ENCODE measurements at regions not wholly inside any gene's neighbourhood (a gene's known extent, or its start where the extent isn't known, plus 50 kb on each side); places are given as distances from the start of the nearest gene placed in this dataset.

DNA sequence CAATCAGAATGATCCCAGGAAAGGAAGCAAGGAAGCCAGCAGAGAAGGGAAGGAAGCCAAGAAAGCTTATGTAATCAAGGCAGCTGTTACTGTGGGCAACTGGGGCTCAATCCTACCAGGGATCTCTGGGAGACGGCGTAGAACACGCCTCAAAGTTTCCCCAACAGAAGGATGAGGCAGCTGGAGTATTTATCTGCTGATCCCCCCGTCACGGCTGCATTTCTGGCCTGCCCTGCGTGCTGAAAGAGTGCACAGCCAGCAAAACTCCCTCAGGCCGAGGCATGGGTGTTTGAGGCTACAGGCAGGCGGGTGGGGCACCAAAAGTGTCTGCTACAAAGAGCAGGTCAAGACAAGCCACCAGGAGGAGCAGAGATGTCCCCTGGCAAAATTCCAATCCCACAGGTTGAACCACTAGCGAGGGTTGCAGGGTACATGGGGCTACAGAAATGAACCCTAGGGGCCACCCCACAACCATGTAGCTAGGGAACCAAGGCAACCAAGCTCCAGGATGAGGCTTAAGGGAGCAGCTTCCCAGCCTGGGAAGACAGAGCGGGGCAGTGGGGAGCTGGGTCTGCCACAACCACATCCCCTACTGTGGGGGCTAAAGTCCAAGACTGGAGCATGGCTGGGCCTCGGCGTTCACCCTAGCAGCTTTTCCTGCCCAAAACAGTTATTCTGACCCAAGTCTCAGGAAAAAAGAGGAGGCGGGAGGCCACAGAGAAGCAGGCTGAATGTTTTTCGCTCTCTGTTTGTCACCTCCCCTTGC lies 113.4 kb downstream of the BCOR start:
- Mint-ChIP-seq H3K4me3 (no peak overlapping the region), H3K36me3 (ENCODE audit: low read depth) (no peaks in the 10 kb centered on the region), H3K27me3 (peaks cover 13% of the 10 kb centered on the region), H3K27ac (no peak overlapping the region), H3K9me3 (no peaks in the 10 kb centered on the region), H3K4me1 (ENCODE audit: low read depth) (peaks cover 5% of the 10 kb centered on the region)
- intact Hi-C loops (cut with micrococcal nuclease) = no loop called here

DNA sequence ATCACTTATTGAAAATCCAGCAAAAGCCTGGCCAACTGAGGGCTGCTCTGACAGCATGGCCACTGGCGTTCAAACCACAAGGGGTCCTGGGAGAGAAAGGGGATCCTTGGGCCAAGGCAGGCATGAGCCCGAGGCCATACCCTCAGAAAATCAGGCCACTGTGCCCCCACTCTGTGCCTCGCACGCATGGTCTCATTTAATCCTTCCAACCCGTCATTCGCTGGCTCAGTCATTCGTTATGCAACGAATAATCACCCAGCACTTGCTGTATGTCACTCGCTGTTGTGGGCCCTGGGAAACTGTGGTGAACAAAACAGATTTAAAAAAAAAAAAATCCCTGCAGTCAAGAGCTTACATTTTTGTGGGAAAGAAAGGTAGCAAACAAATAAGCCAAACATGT lies 112.7 kb downstream of the BCOR start:
- Mint-ChIP-seq H3K9me3 (no peaks in the 10 kb centered on the region), H3K4me1 (ENCODE audit: low read depth) (peaks cover 5% of the 10 kb centered on the region), H3K36me3 (ENCODE audit: low read depth) (no peaks in the 10 kb centered on the region), H3K27ac (no peak overlapping the region), H3K27me3 (peaks cover 13% of the 10 kb centered on the region), H3K4me3 (no peak overlapping the region)
- intact Hi-C loops (cut with micrococcal nuclease) = no loop called here

DNA sequence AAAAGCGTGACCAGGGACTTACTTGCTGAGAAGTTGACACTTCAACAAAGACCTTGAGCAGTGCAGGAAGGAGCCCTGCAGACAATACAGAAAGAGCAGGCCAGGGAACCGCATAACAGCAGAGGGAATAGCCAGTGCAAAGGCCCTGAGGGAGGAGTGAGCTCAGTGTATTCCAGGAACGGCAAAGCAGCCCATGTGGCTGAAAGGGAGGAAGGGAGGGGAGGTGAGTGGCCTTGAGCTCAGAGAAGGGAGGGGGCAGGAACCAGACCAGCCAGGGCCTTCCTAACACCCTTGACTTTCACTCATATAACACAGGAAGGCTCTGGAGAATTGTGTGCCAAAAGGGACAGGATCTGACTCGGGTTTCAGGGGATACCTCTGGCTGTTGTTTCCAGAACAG lies 112.2 kb downstream of the BCOR start:
- Mint-ChIP-seq H3K36me3 (ENCODE audit: low read depth) (no peaks in the 10 kb centered on the region), H3K27me3 (peaks cover 16% of the 10 kb centered on the region), H3K9me3 (no peaks in the 10 kb centered on the region), H3K27ac (no peak overlapping the region), H3K4me3 (no peak overlapping the region), H3K4me1 (ENCODE audit: low read depth) (peaks cover 4% of the 10 kb centered on the region)
- intact Hi-C loops (cut with micrococcal nuclease) = no loop called here

DNA sequence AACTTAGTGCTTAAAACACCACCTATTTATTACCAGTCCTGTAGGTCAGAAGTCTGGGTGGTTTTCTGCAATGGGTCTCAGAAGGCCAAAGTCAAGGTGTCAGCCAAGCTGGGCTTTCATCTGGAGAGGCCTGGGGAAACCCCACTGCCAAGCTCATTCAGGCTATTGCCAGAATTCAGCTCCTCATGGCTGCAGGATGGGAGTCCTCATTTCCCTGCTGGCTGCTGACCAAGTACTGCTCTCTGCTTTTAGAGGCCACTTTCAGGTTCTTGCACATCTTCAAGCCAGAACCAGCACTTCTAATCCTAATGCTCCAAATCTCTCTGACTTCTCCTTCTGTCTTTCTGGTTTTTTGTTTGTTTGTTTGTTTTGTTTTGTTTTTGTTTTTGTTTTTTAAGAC lies 109.3 kb downstream of the BCOR start:
- Mint-ChIP-seq H3K4me3 (no peak overlapping the region), H3K9me3 (no peaks in the 10 kb centered on the region), H3K27ac (no peak overlapping the region), H3K4me1 (ENCODE audit: low read depth) (peaks cover 7% of the 10 kb centered on the region), H3K36me3 (ENCODE audit: low read depth) (no peaks in the 10 kb centered on the region), H3K27me3 (peaks cover 17% of the 10 kb centered on the region)
- intact Hi-C loops (cut with micrococcal nuclease) = no loop called here

DNA sequence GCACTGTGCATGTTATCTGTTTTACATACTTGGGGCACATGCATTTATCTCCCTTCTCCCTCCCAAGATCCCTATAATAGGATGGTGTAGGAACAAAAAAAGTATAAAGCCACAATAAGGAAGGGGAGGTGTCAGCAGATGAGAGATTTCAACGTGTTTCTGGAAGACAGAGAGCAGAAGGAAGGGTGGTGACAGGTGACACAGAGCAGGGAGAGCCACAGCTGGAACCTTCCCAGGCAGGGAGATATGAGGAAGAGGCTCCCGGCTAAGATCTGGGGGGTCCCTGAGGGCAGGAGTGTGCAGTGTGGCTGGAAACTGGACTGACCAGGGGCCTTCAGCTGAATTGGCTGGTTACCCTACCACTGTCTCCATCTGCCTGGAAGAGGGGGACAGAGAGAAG lies 107.4 kb downstream of the BCOR start:
- intact Hi-C loops (cut with micrococcal nuclease) = no loop called here
- Mint-ChIP-seq H3K4me3 (no peak overlapping the region), H3K27ac (no peak overlapping the region), H3K36me3 (ENCODE audit: low read depth) (no peaks in the 10 kb centered on the region), H3K4me1 (ENCODE audit: low read depth) (peaks cover 7% of the 10 kb centered on the region), H3K9me3 (no peaks in the 10 kb centered on the region), H3K27me3 (peaks cover 13% of the 10 kb centered on the region)

DNA sequence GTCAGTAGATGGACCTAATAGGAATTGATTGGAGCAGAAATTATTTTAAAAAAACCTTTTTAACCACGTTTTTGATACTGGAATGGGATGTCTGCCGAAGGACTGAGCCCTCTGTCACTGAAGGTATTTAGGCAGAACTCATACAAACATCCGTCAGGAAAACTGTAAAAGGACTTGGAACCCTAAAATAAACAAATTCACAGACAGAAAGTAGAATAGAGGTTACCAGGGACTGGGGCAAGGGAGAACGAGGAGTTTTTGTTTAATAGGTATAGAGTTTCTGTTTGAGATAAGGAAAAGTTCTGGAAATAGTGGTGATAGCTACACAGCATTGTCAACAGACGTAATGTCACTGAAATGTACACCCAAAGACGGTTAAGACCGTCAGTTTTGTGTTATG lies 105.5 kb downstream of the BCOR start:
- Mint-ChIP-seq H3K27ac (no peak overlapping the region), H3K4me1 (ENCODE audit: low read depth) (peaks cover 7% of the 10 kb centered on the region), H3K27me3 (peaks cover 12% of the 10 kb centered on the region), H3K9me3 (no peaks in the 10 kb centered on the region), H3K4me3 (no peak overlapping the region), H3K36me3 (ENCODE audit: low read depth) (no peaks in the 10 kb centered on the region)
- intact Hi-C loops (cut with micrococcal nuclease) = no loop called here

DNA sequence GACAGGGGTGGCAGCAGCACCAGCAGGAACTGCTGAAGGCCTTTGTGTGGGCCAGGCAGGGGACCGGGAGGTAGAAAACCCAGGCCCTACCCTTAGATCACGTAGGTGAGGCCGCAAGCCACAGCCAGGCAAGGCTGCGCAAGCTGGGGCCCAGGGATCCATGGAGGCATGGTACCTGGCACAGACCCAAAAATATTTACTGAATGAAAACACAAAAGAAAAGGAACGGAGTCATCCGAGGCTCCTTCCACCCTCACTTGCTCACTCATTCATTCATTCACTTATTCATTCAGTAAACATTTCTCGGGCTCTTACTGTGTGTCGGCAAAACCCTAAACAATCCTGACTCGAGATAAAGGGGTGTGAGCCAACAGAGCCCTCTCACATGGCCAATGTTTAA lies 102.3 kb downstream of the BCOR start:
- Mint-ChIP-seq H3K27ac (no peak overlapping the region), H3K4me1 (ENCODE audit: low read depth) (peaks cover 7% of the 10 kb centered on the region), H3K4me3 (no peak overlapping the region), H3K9me3 (no peaks in the 10 kb centered on the region), H3K27me3 (peaks cover 11% of the 10 kb centered on the region), H3K36me3 (ENCODE audit: low read depth) (no peaks in the 10 kb centered on the region)
- intact Hi-C loops (cut with micrococcal nuclease) = no loop called here

DNA sequence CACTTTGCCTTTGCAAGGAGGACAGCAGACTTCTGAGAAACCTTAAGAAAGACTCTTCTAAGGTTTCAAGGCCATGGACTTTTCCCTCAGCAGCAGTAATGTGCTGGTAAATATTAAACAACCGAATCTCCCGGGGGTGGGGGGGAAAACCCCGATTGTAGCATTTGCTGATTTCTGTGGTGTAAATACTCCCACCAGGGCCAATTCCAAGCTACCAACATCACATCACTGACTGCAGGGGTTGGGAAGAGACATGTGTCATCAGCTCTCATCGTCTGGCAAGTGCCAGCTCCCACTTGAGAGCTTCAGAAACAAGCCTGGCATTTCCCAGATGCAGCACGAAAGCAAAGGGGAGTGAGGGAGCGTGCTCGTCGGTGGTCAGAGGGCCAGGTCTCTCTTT lies 101.2 kb downstream of the BCOR start:
- no peak overlapping the region for H3K4me3 Mint-ChIP-seq
- no peaks in the 10 kb centered on the region for H3K36me3 Mint-ChIP-seq (ENCODE audit: low read depth)
- no peaks in the 10 kb centered on the region for H3K9me3 Mint-ChIP-seq
- intact Hi-C loops (cut with micrococcal nuclease) = no loop called here
- H3K27me3 Mint-ChIP-seq = peaks cover 12% of the 10 kb centered on the region
- peaks cover under 1% of the 10 kb centered on the region for H3K4me1 Mint-ChIP-seq (ENCODE audit: low read depth)
- no peak overlapping the region for H3K27ac Mint-ChIP-seq

DNA sequence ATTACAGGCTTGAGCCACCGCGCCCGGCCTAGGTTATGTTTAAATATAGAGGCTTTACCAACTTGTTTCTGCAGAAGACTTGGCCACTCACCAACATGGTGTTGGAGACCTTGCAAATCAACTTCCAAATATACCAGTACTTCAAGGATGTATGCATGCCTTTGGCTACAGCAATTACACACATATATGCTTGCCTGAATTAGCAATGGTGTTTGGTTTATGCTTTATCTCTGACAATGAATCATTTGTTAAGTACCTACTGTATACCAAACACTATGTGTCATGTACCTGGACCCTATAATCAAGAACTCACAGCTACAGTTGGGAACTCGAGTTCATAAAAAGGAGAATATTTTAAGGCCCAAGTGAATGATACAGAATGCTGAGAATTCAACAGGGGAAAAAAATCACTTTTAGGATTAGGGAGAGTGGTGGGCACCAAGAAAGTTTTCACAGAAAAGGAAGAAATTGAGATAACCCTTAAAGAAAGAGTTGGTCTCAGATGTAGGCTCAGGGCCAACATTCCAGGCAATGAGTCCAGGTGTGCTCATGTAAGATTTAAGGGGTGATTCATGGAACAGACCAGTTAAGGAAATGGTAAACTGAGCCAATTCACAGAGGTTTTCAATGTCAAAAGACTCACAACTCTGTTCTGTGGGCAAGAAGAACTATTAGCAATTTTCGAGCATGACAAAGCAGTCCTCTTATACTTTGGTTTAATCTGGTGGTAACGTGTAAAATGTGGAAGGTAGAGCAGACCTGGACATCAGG lies 98.9 kb downstream of the BCOR start:
- no peaks in the 10 kb centered on the region for H3K36me3 Mint-ChIP-seq (ENCODE audit: low read depth)
- intact Hi-C loops (cut with micrococcal nuclease) = no loop called here

More for the DNA sequence above, 98.9 kb downstream of the BCOR start:
- H3K27ac Mint-ChIP-seq = no peak overlapping the region
- H3K27me3 Mint-ChIP-seq = peaks cover 21% of the 10 kb centered on the region
- no peaks in the 10 kb centered on the region for H3K9me3 Mint-ChIP-seq
- H3K4me1 Mint-ChIP-seq (ENCODE audit: low read depth) = peaks cover 5% of the 10 kb centered on the region
- H3K4me3 Mint-ChIP-seq = no peak overlapping the region
